ENCODE measurements at regions not wholly inside any gene's neighbourhood (a gene's known extent, or its start where the extent isn't known, plus 50 kb on each side); places are given as distances from the start of the nearest gene placed in this dataset.

DNA sequence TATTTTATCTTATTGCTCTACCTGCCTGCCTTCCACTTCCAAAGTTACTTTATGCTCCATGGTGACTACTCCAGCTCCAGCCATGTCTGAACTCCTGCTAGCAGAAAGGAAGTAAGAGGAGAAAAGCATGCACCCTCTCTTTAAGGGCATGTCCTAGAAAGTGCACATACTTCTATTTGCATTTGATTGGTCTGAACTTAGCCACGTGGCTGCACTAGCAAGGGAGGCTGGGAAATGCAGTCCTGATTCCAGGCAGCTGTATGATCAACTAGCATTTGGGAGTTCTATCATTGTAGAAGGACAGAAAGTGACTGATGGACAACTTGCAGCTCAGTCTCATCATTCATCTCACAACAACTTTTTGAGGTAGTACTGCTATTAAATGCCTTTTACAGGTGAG is 515.7 kb downstream of the BUD13 start:
- TF ChIP-seq CTCF (IDR thresholded peaks at IDR 0.05; ENCODE audit: low read depth, low read length) = no peak
- H3K4me3 ChIP-seq (ENCODE audit: low read depth, low read length) = no peak overlapping the region

DNA sequence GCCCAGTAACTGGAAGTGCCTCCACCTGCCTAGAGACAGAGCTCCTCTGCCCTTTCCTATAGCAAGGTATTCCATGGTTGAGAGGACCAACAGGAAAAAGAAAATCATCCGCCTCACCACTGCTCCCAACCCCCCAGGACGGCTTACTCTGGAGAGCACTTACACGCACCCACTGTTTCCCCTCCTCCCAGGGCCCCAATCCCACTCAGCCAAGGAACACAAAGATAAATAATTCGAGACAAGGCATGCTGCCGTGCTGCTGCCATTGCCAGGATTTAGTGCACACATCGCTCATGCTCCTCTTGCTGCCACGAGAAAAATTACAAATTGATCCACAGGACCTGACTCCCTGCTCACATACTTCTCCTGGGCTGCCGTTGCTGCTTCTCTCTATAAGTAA is 516.6 kb downstream of the BUD13 start:
- no peak for TF ChIP-seq CTCF (IDR thresholded peaks at IDR 0.05; ENCODE audit: low read depth, low read length)
- H3K4me3 ChIP-seq (ENCODE audit: low read depth, low read length) = no peak overlapping the region

- TF ChIP-seq CTCF (IDR thresholded peaks at IDR 0.05; ENCODE audit: low read depth, low read length) = no peak
- H3K4me3 ChIP-seq (ENCODE audit: low read depth, low read length) = no peak overlapping the region
These were observed 517.4 kb downstream of the BUD13 start for GRCh38 chr11:116255321-116255953.

- H3K4me3 ChIP-seq (ENCODE audit: low read depth, low read length) = no peak overlapping the region
- TF ChIP-seq CTCF (IDR thresholded peaks at IDR 0.05; ENCODE audit: low read depth, low read length) = no peak
These were observed 522.6 kb downstream of the BUD13 start for GRCh38 chr11:116250155-116250554.

- no peak overlapping the region for H3K4me3 ChIP-seq (ENCODE audit: low read depth, low read length)
- no peak for TF ChIP-seq CTCF (IDR thresholded peaks at IDR 0.05; ENCODE audit: low read depth, low read length)
These were observed 523.2 kb downstream of the BUD13 start for GRCh38 chr11:116249561-116249960.

- no peak overlapping the region for H3K4me3 ChIP-seq (ENCODE audit: low read depth, low read length)
- no peak for TF ChIP-seq CTCF (IDR thresholded peaks at IDR 0.05; ENCODE audit: low read depth, low read length)
These were observed 527.9 kb downstream of the BUD13 start for GRCh38 chr11:116244889-116245288.

DNA sequence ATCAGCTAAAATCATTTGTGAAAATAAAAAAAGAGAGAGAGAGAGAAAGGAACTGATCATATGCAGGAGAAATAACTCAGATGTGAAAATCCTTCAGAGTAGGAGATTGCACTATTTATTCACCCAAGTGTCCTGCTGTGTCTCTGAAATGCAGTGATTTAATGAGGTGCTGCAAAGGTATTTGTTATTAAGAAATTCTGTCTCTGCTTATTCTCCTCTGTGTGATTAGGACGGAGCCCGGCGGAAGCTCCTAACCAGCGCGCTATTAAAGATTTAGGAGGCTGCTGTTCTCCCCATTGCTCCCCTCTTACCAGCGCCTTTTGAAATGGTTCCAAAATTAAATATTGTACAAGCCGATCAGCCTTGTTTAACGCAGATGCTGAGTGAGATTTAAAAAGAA is 528.3 kb downstream of the BUD13 start:
- TF ChIP-seq CTCF (IDR thresholded peaks at IDR 0.05; ENCODE audit: low read depth, low read length) = no peak
- no peak overlapping the region for H3K4me3 ChIP-seq (ENCODE audit: low read depth, low read length)
